MCF 10A (cell line): ENCODE measurements at regions not wholly inside any gene's neighbourhood (a gene's known extent, or its start where the extent isn't known, plus 50 kb on each side); places are given as distances from the start of the nearest gene placed in this dataset.

Experiments
- BruUV-seq: library from RNA; stranded (reverse); fragments of 400-500 nt; replicated peaks from 2 replicates; lab custom pipeline; 2021; lab: Mats Ljungman, UMichigan
- CTCF ChIA-PET: fragments of 300-600 bp; sonication (Branson Sonifier 250); formaldehyde crosslinking; extraction: SDS; loops from one replicate; lab custom pipeline; 2021; ENCODE audit warnings: antibody characterized with exemption, inconsistent platforms; lab: Yijun Ruan, JAX
- POLR2A ChIA-PET: fragments of 300-600, 350-650 bp; sonication (Branson Sonifier 250); formaldehyde crosslinking; extraction: SDS; loops from one replicate; lab custom pipeline; 2020; ENCODE audit warnings: antibody characterized with exemption, inconsistent platforms; lab: Yijun Ruan, JAX
- DNase-seq: peaks from one replicate; pipeline ENCODE4 v3.0.0-alpha.2; 2018; ENCODE audit not compliant: unreplicated experiment
- H3K27ac Mint-ChIP-seq: one replicate; pipeline ENCODE4 v1.8.0; 2022; ENCODE audit warnings: mild to moderate bottlenecking, low read depth, mixed read lengths; ENCODE audit not compliant: unreplicated experiment
- H3K27me3 Mint-ChIP-seq: one replicate; pipeline ENCODE4 v1.8.0; 2022; ENCODE audit warnings: mixed read lengths; ENCODE audit not compliant: insufficient read depth, unreplicated experiment
- H3K36me3 Mint-ChIP-seq: one replicate; pipeline ENCODE4 v1.8.0; 2022; ENCODE audit warnings: mild to moderate bottlenecking, moderate library complexity, mixed read lengths; ENCODE audit not compliant: insufficient read depth, unreplicated experiment
- H3K4me1 Mint-ChIP-seq: one replicate; pipeline ENCODE4 v1.8.0; 2022; ENCODE audit warnings: mixed read lengths; ENCODE audit not compliant: insufficient read depth, unreplicated experiment
- H3K4me3 Mint-ChIP-seq: one replicate; pipeline ENCODE4 v1.8.0; 2022; ENCODE audit warnings: mild to moderate bottlenecking, moderate library complexity, mixed read lengths; ENCODE audit not compliant: unreplicated experiment
- H3K9me3 Mint-ChIP-seq: one replicate; pipeline ENCODE4 v1.8.0; 2022; ENCODE audit warnings: mixed read lengths; ENCODE audit not compliant: unreplicated experiment
- intact Hi-C: fragments of 100-400 bp; cut with micrococcal nuclease; formaldehyde crosslinking; loops from 2 replicates; pipeline ENCODE4 v1.14.1; 2022
- TF ChIP-seq, protein P1 (sequence below): fragments of 200-600 bp; IDR thresholded peaks from one replicate; pipeline ENCODE4 v1.8.0; 2022; ENCODE audit warnings: antibody characterized with exemption, mild to moderate bottlenecking; ENCODE audit not compliant: unreplicated experiment

- H3K36me3 Mint-ChIP-seq = no peaks in the 10 kb centered on the region
- no TSS peak for BruUV-seq
- TF ChIP-seq, protein P1, sequence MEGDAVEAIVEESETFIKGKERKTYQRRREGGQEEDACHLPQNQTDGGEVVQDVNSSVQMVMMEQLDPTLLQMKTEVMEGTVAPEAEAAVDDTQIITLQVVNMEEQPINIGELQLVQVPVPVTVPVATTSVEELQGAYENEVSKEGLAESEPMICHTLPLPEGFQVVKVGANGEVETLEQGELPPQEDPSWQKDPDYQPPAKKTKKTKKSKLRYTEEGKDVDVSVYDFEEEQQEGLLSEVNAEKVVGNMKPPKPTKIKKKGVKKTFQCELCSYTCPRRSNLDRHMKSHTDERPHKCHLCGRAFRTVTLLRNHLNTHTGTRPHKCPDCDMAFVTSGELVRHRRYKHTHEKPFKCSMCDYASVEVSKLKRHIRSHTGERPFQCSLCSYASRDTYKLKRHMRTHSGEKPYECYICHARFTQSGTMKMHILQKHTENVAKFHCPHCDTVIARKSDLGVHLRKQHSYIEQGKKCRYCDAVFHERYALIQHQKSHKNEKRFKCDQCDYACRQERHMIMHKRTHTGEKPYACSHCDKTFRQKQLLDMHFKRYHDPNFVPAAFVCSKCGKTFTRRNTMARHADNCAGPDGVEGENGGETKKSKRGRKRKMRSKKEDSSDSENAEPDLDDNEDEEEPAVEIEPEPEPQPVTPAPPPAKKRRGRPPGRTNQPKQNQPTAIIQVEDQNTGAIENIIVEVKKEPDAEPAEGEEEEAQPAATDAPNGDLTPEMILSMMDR = no peak
- intact Hi-C loops = no loop called here
- ChIA-PET CTCF (no interaction called here), POLR2A (no interaction called here)
- H3K9me3 Mint-ChIP-seq = no peaks in the 10 kb centered on the region
- DNase-seq = no peak
- H3K27ac Mint-ChIP-seq = no peak overlapping the region
- H3K27me3 Mint-ChIP-seq = no peaks in the 10 kb centered on the region
- H3K4me3 Mint-ChIP-seq = no peak overlapping the region
- H3K4me1 Mint-ChIP-seq = no peaks in the 10 kb centered on the region
Observed at GRCh38 chr11:70496591-70497535, 98.5 kb downstream of the CTTN start.

GRCh38 chr11:70497536-70498075 is 99.3 kb downstream of the CTTN start:
- BruUV-seq = no TSS peak
- Mint-ChIP-seq H3K9me3 (no peaks in the 10 kb centered on the region), H3K27me3 (no peaks in the 10 kb centered on the region), H3K36me3 (no peaks in the 10 kb centered on the region), H3K4me3 (no peak overlapping the region), H3K4me1 (no peaks in the 10 kb centered on the region), H3K27ac (no peak overlapping the region)
- intact Hi-C loops = no loop called here
- CTCF ChIA-PET = no interaction called here
- POLR2A ChIA-PET = no interaction called here
- DNase-seq = no peak
- TF ChIP-seq, protein P1 = no peak

GRCh38 chr11:70498171-70498571 is 99.8 kb downstream of the CTTN start:
- Mint-ChIP-seq H3K4me3 (no peak overlapping the region), H3K27ac (no peak overlapping the region), H3K4me1 (no peaks in the 10 kb centered on the region), H3K36me3 (no peaks in the 10 kb centered on the region), H3K9me3 (no peaks in the 10 kb centered on the region), H3K27me3 (no peaks in the 10 kb centered on the region)
- intact Hi-C loops = no loop called here
- CTCF ChIA-PET = no interaction called here
- TF ChIP-seq, protein P1 = no peak
- POLR2A ChIA-PET = no interaction called here
- no TSS peak for BruUV-seq
- no peak for DNase-seq

DNA sequence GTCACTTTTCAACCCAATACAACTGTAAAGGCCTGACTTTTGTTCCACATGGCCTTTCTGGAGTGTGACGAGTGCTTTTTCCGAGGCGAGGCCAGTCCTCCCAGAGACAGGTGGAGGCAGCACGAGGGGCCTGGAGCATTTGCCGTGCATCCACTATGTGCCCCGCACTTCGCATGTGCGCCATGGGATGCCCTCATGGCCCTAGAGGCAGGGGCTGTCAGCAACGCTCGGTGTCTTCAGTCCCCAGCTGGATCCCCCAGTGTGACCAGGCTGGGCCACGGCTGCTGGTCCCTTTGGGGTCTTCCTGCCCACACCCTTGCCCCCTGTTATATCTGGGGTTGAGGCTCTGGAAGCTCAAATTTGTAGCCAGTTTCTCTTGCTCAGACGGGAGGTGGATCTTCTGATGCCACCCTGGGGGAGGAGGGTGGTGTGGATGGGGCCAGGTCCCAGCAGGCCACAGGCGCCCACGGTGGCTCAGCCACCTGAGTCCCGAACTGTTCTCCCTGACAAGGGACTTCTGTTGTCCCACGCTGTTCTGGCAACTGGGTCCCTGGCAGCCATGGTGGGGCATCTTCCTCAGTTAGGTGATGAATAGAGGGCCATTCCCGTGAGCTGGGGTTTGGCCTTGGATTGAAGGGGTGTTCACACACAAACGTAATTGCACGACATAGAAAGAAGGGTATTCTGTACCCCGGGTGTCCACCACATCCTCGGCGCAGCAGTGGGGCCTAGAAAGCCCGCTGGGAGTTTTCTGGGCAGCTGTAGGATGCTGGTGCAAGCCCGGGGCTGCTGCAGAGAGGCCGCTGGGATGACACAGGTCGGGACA is 100.9 kb downstream of the CTTN start:
- Mint-ChIP-seq H3K4me3 (no peak overlapping the region), H3K9me3 (no peaks in the 10 kb centered on the region), H3K27ac (no peak overlapping the region), H3K36me3 (no peaks in the 10 kb centered on the region), H3K27me3 (no peaks in the 10 kb centered on the region), H3K4me1 (no peaks in the 10 kb centered on the region)
- ChIA-PET POLR2A (no interaction called here), CTCF (interaction anchor here (0.6 kb wide), 1 partner anchor 63 kb away, joined by 3 read pairs; no protein-coding TSS in a partner anchor)
- DNase-seq = no peak
- no TSS peak for BruUV-seq
- intact Hi-C loops = no loop called here
- TF ChIP-seq, protein P1 = no peak
